K562 (cell line): ENCODE measurements at regions not wholly inside any gene's neighbourhood (a gene's known extent, or its start where the extent isn't known, plus 50 kb on each side); places are given as distances from the start of the nearest gene placed in this dataset.

ENCODE experiments used
- CTBP1 ChIP-seq: fragments of 450-650 bp; IDR thresholded peaks from 2 replicates; pipeline ENCODE4 v1.6.1; 2016; ENCODE audit warnings: borderline replicate concordance
- GATAD2B ChIP-seq: fragments of 450-650 bp; IDR thresholded peaks from 2 replicates; pipeline ENCODE4 v1.6.1; 2017; ENCODE audit warnings: mild to moderate bottlenecking, borderline replicate concordance
- SMARCA4 ChIP-seq: fragments of 450-650 bp; IDR thresholded peaks from 2 replicates; pipeline ENCODE4 v1.6.1; 2016
- WHSC1 ChIP-seq: IDR thresholded peaks from one replicate; pipeline ENCODE4 v1.6.1; 2012; ENCODE audit warnings: low read length, control low read depth, inconsistent platforms
- ZFP36 ChIP-seq: fragments of 150-350 bp; IDR thresholded peaks from 2 replicates; pipeline ENCODE4 v1.6.1; 2018; ENCODE audit warnings: low read length, low read depth; ENCODE audit not compliant: partially characterized antibody
- ZNF143 ChIP-seq: sonication (generic); formaldehyde crosslinking; IDR thresholded peaks from 2 replicates; pipeline ENCODE4 v1.9.0; 2022; ENCODE audit warnings: mild to moderate bottlenecking, missing genetic modification reagents
- ZNF324 ChIP-seq: fragments of 250-450 bp; sonication (Bioruptor Pico); IDR thresholded peaks from 2 replicates; pipeline ENCODE4 v1.4.0; 2020; ENCODE audit warnings: mild to moderate bottlenecking
- TF ChIP-seq, protein P1 (sequence below), 2 experiments: fragments of 450-650 bp; formaldehyde crosslinking in 1 of 2; IDR thresholded peaks; 2 replicates each; pipeline versions ENCODE4 v1.4.0 to v1.6.1; 2014 to 2020; ENCODE audit warnings: mild to moderate bottlenecking in 2 of 2, borderline replicate concordance in 1 of 2, low read depth in 1 of 2
- TF ChIP-seq, protein P2 (sequence below): fragments of 250-450 bp; sonication (Bioruptor Pico); IDR thresholded peaks from 2 replicates; pipeline ENCODE4 v1.4.0; 2020; ENCODE audit warnings: borderline replicate concordance
- TF ChIP-seq, protein P3 (sequence below): fragments of 200-800 bp; sonication (Bioruptor generic); IDR thresholded peaks from 2 replicates; pipeline ENCODE4 v1.6.1; 2016; ENCODE audit warnings: missing genetic modification characterization, missing compliant biosample characterization

DNA sequence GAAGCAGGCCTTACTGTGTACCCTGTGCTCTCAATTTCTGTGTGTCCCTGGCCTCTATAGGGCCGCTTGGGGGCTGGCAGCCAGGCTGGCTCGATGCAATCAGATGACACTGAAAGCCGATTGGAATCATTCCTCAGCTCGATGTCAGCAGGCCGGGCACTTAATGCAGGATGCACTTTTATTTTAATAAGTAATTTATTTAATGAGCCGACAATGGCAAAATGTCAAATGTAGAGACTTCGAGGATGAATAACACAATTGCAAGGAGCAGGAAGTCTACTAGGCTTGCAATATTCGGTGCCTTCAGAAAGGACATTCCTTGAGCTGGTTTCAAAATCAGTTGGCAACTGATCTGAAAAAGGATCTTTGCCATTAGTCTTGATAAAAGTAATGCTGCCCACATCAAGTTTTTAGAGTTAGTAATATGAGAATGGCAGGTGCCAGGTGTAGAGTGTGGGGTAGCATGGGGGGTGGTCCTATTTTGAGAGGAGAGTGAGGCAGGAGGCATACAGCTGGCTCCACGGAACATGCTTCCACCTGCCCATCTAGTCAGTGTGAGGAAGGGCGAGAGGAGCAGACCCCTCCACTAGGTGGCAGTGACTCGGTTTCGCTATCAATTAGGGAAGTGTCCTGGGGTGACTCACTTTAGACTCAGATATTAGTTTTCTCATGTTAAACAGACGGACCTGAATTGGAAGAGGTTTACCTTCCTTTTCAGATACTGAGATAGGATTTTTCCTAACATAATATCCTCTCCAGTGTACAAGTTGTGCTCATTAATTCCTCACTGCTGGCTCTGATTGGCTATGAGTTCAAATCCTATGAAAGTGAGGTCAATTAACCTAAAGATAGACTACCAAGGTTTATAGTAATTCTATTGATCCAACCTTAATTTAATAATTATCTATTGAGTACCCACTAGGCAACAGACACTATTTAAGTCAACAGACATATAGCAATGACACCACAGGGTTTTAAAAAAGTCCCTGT lies 80.9 kb downstream of the NABP1 start (continued):
- TF ChIP-seq ZFP36, result no peak
- TF ChIP-seq ZNF324 (CRISPR knock-in tag), result no peak
- peak; percentile 35; the same call in 1 of the 2 replicates for TF ChIP-seq CTBP1
- peak; percentile 31; the same call in 1 of the 2 replicates for TF ChIP-seq SMARCA4
- TF ChIP-seq, protein P1, sequence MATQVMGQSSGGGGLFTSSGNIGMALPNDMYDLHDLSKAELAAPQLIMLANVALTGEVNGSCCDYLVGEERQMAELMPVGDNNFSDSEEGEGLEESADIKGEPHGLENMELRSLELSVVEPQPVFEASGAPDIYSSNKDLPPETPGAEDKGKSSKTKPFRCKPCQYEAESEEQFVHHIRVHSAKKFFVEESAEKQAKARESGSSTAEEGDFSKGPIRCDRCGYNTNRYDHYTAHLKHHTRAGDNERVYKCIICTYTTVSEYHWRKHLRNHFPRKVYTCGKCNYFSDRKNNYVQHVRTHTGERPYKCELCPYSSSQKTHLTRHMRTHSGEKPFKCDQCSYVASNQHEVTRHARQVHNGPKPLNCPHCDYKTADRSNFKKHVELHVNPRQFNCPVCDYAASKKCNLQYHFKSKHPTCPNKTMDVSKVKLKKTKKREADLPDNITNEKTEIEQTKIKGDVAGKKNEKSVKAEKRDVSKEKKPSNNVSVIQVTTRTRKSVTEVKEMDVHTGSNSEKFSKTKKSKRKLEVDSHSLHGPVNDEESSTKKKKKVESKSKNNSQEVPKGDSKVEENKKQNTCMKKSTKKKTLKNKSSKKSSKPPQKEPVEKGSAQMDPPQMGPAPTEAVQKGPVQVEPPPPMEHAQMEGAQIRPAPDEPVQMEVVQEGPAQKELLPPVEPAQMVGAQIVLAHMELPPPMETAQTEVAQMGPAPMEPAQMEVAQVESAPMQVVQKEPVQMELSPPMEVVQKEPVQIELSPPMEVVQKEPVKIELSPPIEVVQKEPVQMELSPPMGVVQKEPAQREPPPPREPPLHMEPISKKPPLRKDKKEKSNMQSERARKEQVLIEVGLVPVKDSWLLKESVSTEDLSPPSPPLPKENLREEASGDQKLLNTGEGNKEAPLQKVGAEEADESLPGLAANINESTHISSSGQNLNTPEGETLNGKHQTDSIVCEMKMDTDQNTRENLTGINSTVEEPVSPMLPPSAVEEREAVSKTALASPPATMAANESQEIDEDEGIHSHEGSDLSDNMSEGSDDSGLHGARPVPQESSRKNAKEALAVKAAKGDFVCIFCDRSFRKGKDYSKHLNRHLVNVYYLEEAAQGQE (IDR thresholded peaks at IDR 0.05; ENCODE audit: borderline replicate concordance), result peak; percentile 27; the same call in 1 of the 2 replicates
- TF ChIP-seq, protein P1 (CRISPR knock-in tag; IDR thresholded peaks at IDR 0.05; ENCODE audit: low read depth), result no peak
- TF ChIP-seq, protein P2, sequence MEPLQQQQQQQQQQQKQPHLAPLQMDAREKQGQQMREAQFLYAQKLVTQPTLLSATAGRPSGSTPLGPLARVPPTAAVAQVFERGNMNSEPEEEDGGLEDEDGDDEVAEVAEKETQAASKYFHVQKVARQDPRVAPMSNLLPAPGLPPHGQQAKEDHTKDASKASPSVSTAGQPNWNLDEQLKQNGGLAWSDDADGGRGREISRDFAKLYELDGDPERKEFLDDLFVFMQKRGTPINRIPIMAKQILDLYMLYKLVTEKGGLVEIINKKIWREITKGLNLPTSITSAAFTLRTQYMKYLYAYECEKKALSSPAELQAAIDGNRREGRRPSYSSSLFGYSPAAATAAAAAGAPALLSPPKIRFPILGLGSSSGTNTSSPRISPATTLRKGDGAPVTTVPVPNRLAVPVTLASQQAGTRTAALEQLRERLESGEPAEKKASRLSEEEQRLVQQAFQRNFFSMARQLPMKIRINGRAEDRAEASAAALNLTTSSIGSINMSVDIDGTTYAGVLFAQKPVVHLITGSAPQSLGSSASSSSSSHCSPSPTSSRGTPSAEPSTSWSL, result no peak
- no peak for TF ChIP-seq WHSC1
- TF ChIP-seq GATAD2B, result no peak
- TF ChIP-seq, protein P3, sequence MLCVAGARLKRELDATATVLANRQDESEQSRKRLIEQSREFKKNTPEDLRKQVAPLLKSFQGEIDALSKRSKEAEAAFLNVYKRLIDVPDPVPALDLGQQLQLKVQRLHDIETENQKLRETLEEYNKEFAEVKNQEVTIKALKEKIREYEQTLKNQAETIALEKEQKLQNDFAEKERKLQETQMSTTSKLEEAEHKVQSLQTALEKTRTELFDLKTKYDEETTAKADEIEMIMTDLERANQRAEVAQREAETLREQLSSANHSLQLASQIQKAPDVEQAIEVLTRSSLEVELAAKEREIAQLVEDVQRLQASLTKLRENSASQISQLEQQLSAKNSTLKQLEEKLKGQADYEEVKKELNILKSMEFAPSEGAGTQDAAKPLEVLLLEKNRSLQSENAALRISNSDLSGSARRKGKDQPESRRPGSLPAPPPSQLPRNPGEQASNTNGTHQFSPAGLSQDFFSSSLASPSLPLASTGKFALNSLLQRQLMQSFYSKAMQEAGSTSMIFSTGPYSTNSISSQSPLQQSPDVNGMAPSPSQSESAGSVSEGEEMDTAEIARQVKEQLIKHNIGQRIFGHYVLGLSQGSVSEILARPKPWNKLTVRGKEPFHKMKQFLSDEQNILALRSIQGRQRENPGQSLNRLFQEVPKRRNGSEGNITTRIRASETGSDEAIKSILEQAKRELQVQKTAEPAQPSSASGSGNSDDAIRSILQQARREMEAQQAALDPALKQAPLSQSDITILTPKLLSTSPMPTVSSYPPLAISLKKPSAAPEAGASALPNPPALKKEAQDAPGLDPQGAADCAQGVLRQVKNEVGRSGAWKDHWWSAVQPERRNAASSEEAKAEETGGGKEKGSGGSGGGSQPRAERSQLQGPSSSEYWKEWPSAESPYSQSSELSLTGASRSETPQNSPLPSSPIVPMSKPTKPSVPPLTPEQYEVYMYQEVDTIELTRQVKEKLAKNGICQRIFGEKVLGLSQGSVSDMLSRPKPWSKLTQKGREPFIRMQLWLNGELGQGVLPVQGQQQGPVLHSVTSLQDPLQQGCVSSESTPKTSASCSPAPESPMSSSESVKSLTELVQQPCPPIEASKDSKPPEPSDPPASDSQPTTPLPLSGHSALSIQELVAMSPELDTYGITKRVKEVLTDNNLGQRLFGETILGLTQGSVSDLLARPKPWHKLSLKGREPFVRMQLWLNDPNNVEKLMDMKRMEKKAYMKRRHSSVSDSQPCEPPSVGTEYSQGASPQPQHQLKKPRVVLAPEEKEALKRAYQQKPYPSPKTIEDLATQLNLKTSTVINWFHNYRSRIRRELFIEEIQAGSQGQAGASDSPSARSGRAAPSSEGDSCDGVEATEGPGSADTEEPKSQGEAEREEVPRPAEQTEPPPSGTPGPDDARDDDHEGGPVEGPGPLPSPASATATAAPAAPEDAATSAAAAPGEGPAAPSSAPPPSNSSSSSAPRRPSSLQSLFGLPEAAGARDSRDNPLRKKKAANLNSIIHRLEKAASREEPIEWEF, result no peak
- no peak for TF ChIP-seq ZNF143 (CRISPR knock-in tag)
